PC-9 (cell line): ENCODE measurements at regions not wholly inside any gene's neighbourhood (a gene's known extent, or its start where the extent isn't known, plus 50 kb on each side); places are given as distances from the start of the nearest gene placed in this dataset.

Experiments used
- BruUV-seq: library from RNA; stranded (reverse); fragments of 400-500 nt; replicated peaks from 2 replicates; lab custom pipeline; 2021; lab: Mats Ljungman, UMichigan
- CTCF ChIA-PET: fragments of 300-600 bp; sonication (Branson Sonifier 250); formaldehyde crosslinking; loops from one replicate; lab custom pipeline; 2022; ENCODE audit warnings: antibody characterized with exemption; lab: Charles Lee
- POLR2A ChIA-PET: fragments of 300-600 bp; sonication (Branson Sonifier 250); formaldehyde crosslinking; loops from one replicate; lab custom pipeline; 2022; ENCODE audit warnings: antibody characterized with exemption; ENCODE audit not compliant: unreplicated experiment; lab: Charles Lee
- DNase-seq, 2 experiments: peaks; one replicate each; pipeline versions ENCODE4 v3.0.0 to v3.0.0-alpha.2; 2015 to 2022; ENCODE audit warnings: mixed read lengths in 1 of 2
- H2AFZ ChIP-seq: fragments of 200-600 bp; sonication (generic); 2 replicates; pipeline ENCODE4 v1.8.1; 2017; ENCODE audit warnings: antibody characterized with exemption
- H3F3A ChIP-seq: fragments of 200-600 bp; sonication (generic); 2 replicates; pipeline ENCODE4 v1.8.1; 2017; ENCODE audit warnings: antibody characterized with exemption, mild to moderate bottlenecking, low read depth; ENCODE audit not compliant: insufficient read depth
- H3K27ac ChIP-seq: fragments of 200-600 bp; sonication (generic); 2 replicates; pipeline ENCODE4 v1.6.1; 2016; ENCODE audit warnings: mixed run types
- H3K27me3 ChIP-seq: fragments of 200-600 bp; sonication (generic); 2 replicates; pipeline ENCODE4 v1.6.1; 2016; ENCODE audit warnings: low read depth, mixed run types; ENCODE audit not compliant: insufficient read depth
- H3K36me3 ChIP-seq: fragments of 200-600 bp; sonication (generic); 2 replicates; pipeline ENCODE4 v1.6.1; 2016; ENCODE audit warnings: low read depth, mixed run types
- H3K4me1 ChIP-seq: fragments of 200-600 bp; sonication (generic); replicated peaks from 2 replicates; pipeline ENCODE4 v1.6.1; 2016; ENCODE audit warnings: mixed run types; ENCODE audit not compliant: insufficient read depth
- H3K4me2 ChIP-seq: fragments of 200-600 bp; sonication (generic); 2 replicates; pipeline ENCODE4 v1.6.1; 2017; ENCODE audit warnings: mixed run types
- H3K4me3 ChIP-seq: fragments of 200-600 bp; sonication (generic); 2 replicates; pipeline ENCODE4 v1.6.1; 2016; ENCODE audit warnings: mixed run types
- H3K79me2 ChIP-seq: fragments of 200-600 bp; sonication (generic); 2 replicates; pipeline ENCODE4 v1.6.1; 2017; ENCODE audit warnings: low read depth, mixed run types
- H3K9me2 ChIP-seq: fragments of 200-600 bp; sonication (generic); 2 replicates; pipeline ENCODE4 v1.8.1; 2017; ENCODE audit warnings: mild to moderate bottlenecking; ENCODE audit not compliant: insufficient read depth
- H3K9me3 ChIP-seq: fragments of 200-600 bp; sonication (generic); 2 replicates; pipeline ENCODE4 v1.8.1; 2016; ENCODE audit warnings: low read depth; ENCODE audit not compliant: insufficient read depth
- H4K20me1 ChIP-seq: fragments of 200-600 bp; sonication (generic); 2 replicates; pipeline ENCODE4 v1.8.1; 2017; ENCODE audit not compliant: insufficient read depth
- CTCF ChIP-seq: fragments of 200-600 bp; sonication (generic); conservative IDR thresholded peaks from 2 replicates; pipeline ENCODE4 v1.6.1; 2017; ENCODE audit warnings: mixed run types, antibody characterized with exemption, mild to moderate bottlenecking, moderate library complexity
- EZH2 ChIP-seq: fragments of 200-600 bp; sonication (generic); IDR thresholded peaks from 2 replicates; pipeline ENCODE4 v1.8.0; 2017; ENCODE audit warnings: antibody characterized with exemption, low read depth
- intact Hi-C: fragments of 100-400 bp; cut with micrococcal nuclease; formaldehyde crosslinking; loops from one replicate; pipeline ENCODE4 v1.10.0; 2022; ENCODE audit not compliant: unreplicated experiment

- Histone ChIP-seq H3K27me3 (no peaks in the 10 kb centered on the region), H3K27ac (no peak overlapping the region), H3K4me2 (no peak overlapping the region), H3K36me3 (no peaks in the 10 kb centered on the region), H3K9me2 (no peaks in the 10 kb centered on the region; the same call in 1 of the 2 replicates), H2AFZ (no peak overlapping the region), H3K4me1 (no peaks in the 10 kb centered on the region), H3F3A (no peaks in the 10 kb centered on the region), H4K20me1 (no peaks in the 10 kb centered on the region), H3K79me2 (no peaks in the 10 kb centered on the region), H3K4me3 (no peak overlapping the region), H3K9me3 (no peaks in the 10 kb centered on the region)
- ChIA-PET POLR2A (no interaction called here), CTCF (no interaction called here)
- intact Hi-C loops, result no loop called here
- TF ChIP-seq EZH2 (no peak), CTCF (no peak)
- DNase-seq, result no peak
- no TSS peak for BruUV-seq
Observed at GRCh38 chr6:133715270-133715669, 173.6 kb upstream of the TCF21 start.

DNA sequence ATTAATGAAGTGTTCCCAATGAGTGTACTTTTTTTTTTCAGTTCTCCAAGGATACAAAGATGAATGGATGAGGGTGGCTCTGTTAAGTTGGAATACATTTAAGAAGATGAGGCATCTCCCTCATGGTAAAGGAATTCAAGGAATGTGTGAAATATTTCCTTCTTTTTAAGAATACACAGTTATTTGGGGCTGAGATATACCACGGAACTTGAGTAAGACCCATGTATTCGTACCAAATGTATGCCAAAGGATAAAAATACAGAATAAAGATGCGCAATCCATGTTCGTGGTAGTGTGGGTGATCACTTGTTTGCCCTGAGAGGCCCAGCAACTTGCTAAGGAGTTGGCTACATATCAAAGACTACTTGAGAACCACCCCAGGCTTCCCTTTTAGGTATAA lies 164.2 kb upstream of the TCF21 start:
- Histone ChIP-seq H3F3A (no peaks in the 10 kb centered on the region), H3K27ac (no peak overlapping the region), H3K36me3 (no peaks in the 10 kb centered on the region), H3K9me3 (peaks cover 13% of the 10 kb centered on the region; the same call in 1 of the 2 replicates), H3K4me3 (no peak overlapping the region), H4K20me1 (no peaks in the 10 kb centered on the region), H2AFZ (peak overlapping the region; percentile 43; the same call in 1 of the 2 replicates), H3K4me1 (no peaks in the 10 kb centered on the region; the same call in 1 of the 2 replicates), H3K27me3 (no peaks in the 10 kb centered on the region), H3K9me2 (no peaks in the 10 kb centered on the region), H3K4me2 (no peak overlapping the region), H3K79me2 (no peaks in the 10 kb centered on the region)
- intact Hi-C loops, result no loop called here
- CTCF ChIA-PET, result no interaction called here
- no TSS peak for BruUV-seq
- TF ChIP-seq CTCF (no peak), EZH2 (no peak)
- POLR2A ChIA-PET, result no interaction called here
- peak in 1 of 2 experiments; percentile 61 for DNase-seq

DNA sequence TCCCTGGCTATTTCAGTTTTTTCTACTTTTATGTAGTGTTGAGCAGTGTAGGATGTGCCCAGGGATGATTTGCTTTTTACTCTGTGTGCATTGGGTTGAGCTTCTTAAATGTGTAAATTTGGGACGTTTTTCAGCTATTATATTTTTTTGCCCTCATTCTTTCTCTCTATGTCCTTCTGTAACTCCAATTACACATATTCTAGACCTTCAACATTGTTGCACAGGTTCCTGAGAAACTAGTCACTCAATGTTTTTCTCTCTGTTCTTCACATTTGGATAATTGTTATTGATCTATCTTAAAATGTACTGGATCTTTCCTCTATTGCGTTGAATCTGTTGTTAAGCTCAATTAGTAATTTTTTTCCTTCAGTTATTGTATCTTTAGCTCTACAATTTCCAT lies 162.7 kb upstream of the TCF21 start:
- no peak for TF ChIP-seq CTCF
- no peak for TF ChIP-seq EZH2
- H3K36me3 ChIP-seq, result no peaks in the 10 kb centered on the region
- peaks cover 13% of the 10 kb centered on the region; the same call in 1 of the 2 replicates for H3K9me3 ChIP-seq
- H3K4me3 ChIP-seq, result no peak overlapping the region
- no peaks in the 10 kb centered on the region for H4K20me1 ChIP-seq
- ChIA-PET CTCF (no interaction called here), POLR2A (interaction anchor here (0.6 kb wide), 2 partner anchors 22 to 473 kb away, joined by 3 to 32 read pairs; no protein-coding TSS in a partner anchor)
- H3K4me2 ChIP-seq, result no peak overlapping the region
- no peak overlapping the region for H3K27ac ChIP-seq
- no peaks in the 10 kb centered on the region for H3K9me2 ChIP-seq
- H2AFZ ChIP-seq, result no peak overlapping the region
- BruUV-seq, result no TSS peak
- no peaks in the 10 kb centered on the region for H3F3A ChIP-seq
- intact Hi-C loops, result no loop called here
- H3K79me2 ChIP-seq, result no peaks in the 10 kb centered on the region
- H3K27me3 ChIP-seq, result no peaks in the 10 kb centered on the region
- DNase-seq, result no peak
- H3K4me1 ChIP-seq, result no peaks in the 10 kb centered on the region; the same call in 1 of the 2 replicates
